H1 (cell line): ENCODE measurements at regions not wholly inside any gene's neighbourhood (a gene's known extent, or its start where the extent isn't known, plus 50 kb on each side); places are given as distances from the start of the nearest gene placed in this dataset.

Source experiments
- CHD7 ChIP-seq: fragments of 300-600 bp; sonication (generic); IDR thresholded peaks from 2 replicates; pipeline ENCODE4 v1.7.1; 2012; ENCODE audit warnings: low read length, moderate library complexity, mild to moderate bottlenecking, inconsistent platforms; ENCODE audit not compliant: insufficient replicate concordance
- CREB1 ChIP-seq: IDR thresholded peaks from 2 replicates; pipeline ENCODE4 v1.6.1; 2012; ENCODE audit warnings: inconsistent platforms
- CTCF ChIP-seq, 3 experiments: IDR thresholded peaks; 1 replicate in 2 of 3; 2 replicates in 1 of 3; pipeline versions ENCODE4 v1.5.1 to v1.6.1; 2011; ENCODE audit warnings: low read length in 3 of 3, mild to moderate bottlenecking in 3 of 3, inconsistent platforms in 2 of 3, low read depth in 1 of 3, moderate library complexity in 1 of 3; ENCODE audit not compliant: insufficient read depth in 1 of 3; ENCODE audit errors: control extremely low read depth in 1 of 3
- KDM1A ChIP-seq: fragments of 200-600, 300-600 bp; sonication (generic); IDR thresholded peaks from 2 replicates; pipeline ENCODE4 v1.7.1; 2016; ENCODE audit warnings: mild to moderate bottlenecking, low read length, borderline replicate concordance
- MAX ChIP-seq: IDR thresholded peaks from 2 replicates; pipeline ENCODE4 v1.6.1; 2012; ENCODE audit warnings: inconsistent platforms
- RAD21 ChIP-seq, 2 experiments: IDR thresholded peaks in 1 of 2; conservative IDR thresholded peaks in 1 of 2; 2 replicates each; pipeline ENCODE4 v1.6.1; 2011; ENCODE audit warnings: low read depth in 2 of 2, low read length in 2 of 2, improper control_type of control experiment in 1 of 2, inconsistent platforms in 1 of 2, mild to moderate bottlenecking in 1 of 2, moderate library complexity in 1 of 2

GRCh38 chr1:58035523-58035922 lies 511.0 kb downstream of the OMA1 start (continued):
- TF ChIP-seq CHD7 (no peak), CTCF (IDR thresholded peaks at IDR 0.05; ENCODE audit: control extremely low read depth in 1 of 3, insufficient read depth in 1 of 3, low read depth in 1 of 3, low read length in 3 of 3) (peak in 2 of 3 experiments; percentile 48 to 51; a peak in 3 of 4 replicates), CREB1 (no peak), MAX (no peak), KDM1A (no peak), RAD21 (IDR thresholded peaks at IDR 0.05 in 1 of 2, conservative IDR thresholded peaks at IDR 0.05 in 1 of 2; ENCODE audit: low read depth in 2 of 2, low read length in 2 of 2) (peak; percentile 65 to 82)
